Femur (tissue), 1 donor: ENCODE measurements at regions not wholly inside any gene's neighbourhood (a gene's known extent, or its start where the extent isn't known, plus 50 kb on each side); places are given as distances from the start of the nearest gene placed in this dataset.

ENCODE experiments used
- DNase-seq: peaks from one replicate; pipeline ENCODE4 v3.0.0-alpha.2; 2017

DNA sequence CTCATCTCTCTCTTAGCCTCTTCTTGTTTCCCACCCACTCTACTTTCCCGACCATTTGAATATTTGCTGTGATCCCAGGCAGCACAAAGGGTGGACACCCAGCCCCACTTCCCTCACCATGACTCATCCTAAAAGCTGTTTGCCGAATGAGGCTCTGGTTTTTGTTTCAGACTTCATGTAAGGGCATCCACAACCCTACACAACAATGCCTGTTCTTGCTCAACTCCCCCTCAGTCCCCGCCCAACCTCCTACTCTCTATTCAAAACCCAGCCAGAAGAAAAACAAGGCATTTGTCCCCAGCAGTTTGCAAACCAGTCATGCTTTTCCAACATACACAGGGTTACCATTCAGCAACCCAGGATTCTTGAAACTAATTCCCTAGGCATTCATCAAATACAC lies 516.5 kb upstream of the CNKSR2 start:
- no peak for DNase-seq

DNA sequence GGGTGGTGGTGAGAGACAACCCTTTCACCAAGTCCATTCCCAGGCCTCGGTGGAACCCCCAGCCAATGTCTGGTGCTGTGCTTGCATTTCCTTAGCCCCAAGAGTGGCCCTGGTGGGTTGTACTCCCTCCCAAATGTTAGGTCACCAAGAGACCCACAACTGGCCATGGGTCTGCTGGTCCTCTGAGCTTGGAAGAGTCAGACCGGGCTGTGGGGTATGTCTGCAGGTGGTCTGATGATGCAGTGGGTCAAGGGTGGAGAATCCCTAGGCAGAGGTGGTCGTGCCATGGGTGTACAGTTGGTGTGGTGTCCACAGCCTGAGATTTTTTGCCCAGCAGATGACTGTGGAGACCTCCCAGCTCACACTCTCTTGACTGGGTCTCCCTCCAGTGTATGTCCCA lies 535.7 kb upstream of the CNKSR2 start:
- DNase-seq = no peak

DNA sequence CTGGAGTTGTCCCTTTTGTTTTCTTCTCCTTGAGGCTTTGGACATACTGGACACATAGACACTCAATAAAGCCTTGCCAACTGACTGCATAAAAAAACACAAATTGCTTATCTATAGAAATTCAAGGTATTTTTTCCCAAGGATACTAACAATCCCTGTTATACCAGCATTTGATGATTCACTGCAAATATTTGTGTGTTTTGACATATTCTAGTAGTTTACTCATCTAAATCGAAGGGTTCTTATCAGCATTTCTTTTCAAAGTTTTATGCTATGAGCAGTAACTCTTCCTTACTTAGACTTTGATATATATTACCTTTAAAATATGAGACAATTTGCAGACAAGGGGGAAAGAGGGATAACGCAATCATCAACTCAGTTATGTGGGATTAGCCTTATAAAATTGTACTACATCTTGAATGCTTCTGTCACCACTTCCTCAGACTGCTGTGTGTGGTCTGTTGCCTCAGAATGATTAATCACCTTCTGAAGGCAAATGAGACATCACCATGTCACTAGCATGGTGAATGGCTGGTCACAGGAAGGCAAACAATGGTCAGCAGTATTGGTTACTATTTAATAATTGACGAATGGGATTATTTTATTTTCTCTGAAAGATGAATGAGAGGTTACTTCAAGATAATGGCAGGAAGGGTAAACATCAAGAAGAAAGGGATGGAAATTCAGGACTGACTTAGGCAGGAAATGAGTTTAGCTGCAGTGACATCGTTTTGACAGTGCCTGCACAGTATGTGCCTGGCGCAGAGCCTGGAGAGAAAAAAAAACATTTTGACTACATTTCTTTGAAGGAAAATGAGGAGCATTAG lies 544.3 kb upstream of the CNKSR2 start:
- no peak for DNase-seq

DNA sequence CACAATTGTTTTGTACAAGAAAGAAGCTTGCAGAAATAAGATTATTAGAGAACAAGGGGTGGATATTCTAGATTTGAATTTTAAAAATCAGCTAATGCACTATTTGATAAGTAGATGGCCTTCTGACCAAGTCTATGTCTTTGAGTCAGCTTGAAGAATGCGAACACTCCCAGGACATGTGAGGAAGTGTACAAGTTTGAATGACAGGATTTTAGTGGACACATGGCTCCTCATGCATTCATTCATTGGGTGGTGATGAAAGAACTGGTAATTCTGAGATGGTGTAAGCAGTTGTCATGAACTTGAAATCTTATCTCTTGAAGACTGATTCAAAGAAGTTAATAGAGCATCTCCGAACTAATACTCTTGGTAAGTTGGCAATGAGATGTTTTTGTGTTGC lies 548.2 kb upstream of the CNKSR2 start:
- DNase-seq = no peak

DNA sequence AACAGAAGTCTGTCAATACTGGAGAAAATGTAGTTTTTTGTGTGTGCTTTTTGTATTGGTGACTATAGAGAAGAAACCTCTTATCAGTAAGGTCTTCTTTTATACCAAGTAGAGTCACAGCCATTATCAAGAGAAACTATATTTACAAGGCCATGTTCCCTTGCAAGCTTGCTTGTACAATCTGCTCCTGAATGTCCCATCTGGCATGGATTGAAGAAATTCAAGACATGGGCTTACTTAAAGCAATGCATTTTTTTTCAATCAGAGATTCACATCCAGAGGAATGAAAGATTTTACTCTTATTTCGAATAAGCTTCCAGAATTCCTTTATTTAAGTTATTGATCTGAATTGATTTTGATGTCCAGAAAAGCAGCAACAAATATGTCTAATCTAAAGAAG lies 537.3 kb upstream of the RPS6KA3 start:
- DNase-seq = no peak

DNA sequence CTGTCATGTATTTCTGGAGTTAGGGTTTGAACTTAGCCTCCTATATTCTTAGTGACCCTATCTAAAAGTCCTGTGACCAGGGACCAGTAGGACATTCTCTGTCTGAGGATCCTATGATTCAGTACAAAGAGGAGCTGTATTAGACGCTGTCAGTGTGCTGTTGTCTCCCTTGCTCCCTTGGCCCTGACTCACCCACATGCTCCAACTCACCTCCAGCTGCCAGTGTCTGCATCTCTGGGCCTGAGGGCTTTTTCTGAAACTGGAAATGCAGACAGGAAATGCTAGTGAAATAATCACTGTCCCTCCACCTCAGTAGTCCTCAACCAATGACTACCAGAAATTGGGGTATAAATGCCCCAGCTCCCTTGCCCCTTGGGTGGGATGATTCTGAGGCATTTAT lies 535.3 kb upstream of the RPS6KA3 start:
- no peak for DNase-seq

DNA sequence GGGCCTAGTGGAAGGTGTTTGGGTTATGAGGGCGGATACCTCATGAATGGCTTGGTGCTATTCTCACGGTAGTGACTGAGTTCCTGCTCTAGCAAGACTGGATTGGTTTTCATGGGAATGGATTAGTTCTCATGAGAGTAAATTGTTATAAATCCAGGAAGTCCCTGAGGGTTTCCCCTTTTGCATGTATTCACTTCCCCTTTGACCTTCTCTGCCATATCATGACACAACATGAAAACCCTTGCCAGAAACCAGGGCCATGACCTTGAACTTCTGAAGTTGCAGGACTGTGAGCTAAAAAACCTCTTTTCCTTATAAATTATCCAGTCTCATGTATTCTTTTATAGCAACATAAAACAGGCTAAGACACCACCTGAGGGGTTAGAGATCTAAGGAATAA lies 529.7 kb upstream of the RPS6KA3 start:
- DNase-seq = no peak

DNA sequence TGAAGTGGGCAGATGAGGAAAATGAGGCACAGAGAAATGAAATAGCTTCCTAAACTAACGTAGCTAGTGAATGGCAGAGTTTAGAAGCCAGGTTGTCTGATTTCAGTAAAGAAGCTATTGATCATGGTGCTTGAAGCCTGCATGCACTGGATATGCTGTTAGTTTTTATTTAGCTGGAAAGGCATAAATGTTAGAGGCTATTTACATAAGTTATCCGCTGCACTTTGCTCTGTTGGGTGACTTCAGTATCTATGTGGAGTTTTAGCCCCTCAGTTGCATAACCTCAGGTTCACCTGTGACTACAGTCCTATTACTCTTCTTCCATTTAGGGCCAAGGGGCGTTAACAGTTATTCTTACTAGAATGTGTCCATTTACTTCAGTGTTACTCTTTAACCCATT lies 522.4 kb upstream of the RPS6KA3 start:
- DNase-seq = no peak

DNA sequence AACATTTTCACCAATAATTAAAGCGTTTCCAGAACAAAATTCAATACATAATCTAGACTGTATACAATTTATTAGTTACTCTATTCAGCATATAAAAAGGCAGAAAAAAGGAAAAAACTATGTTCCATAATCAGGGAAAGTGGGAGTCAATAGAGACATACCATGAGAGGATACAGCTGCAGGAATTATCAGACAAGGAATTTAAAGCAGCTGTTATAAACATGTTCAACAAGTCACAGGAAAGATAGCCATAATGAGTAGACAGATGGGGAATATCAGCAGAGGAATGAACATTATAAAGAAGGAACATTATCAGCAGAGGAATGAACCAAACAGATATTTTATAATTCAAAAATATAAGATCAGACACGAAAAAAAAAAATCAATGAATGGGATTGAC lies 500.6 kb upstream of the RPS6KA3 start:
- DNase-seq = no peak

DNA sequence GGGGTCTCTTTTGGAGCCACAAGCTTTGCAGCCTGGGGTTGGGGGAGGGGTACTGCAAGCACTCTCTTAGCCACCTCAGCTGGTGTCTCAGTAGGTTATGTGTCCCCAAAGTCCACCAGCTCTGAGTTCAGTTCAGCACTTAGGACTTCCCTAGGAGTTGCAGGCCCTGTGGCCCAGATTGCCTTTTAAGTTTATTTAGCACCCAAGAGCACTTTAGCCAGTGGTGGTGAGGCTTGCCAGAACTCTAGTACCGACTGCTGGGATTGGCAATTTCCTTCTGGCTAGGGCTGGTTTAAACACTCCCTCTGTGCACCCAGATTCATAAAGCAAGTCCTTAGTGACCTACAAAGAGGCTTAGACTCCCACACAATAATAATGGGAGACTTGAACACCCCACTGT lies 489.9 kb upstream of the RPS6KA3 start:
- DNase-seq = no peak

DNA sequence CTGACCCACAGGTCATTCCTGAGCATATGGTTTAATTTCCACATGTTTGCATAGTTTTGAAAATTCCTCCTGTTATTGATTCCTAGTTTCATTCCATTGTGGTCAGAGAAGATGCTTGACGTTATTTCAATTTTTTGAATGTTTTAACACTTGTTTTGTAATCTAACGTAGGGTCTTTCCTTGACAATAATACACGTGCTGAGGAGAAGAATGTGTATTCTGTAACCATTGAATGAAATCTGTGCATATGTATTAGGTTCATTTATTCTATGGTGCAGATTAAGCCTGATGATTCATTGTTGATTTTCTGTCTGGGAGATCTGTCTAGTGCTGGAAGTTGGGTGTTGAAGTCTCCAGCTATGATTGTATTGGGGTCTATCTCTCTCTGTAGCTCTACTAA lies 486.4 kb upstream of the RPS6KA3 start:
- DNase-seq = no peak

DNA sequence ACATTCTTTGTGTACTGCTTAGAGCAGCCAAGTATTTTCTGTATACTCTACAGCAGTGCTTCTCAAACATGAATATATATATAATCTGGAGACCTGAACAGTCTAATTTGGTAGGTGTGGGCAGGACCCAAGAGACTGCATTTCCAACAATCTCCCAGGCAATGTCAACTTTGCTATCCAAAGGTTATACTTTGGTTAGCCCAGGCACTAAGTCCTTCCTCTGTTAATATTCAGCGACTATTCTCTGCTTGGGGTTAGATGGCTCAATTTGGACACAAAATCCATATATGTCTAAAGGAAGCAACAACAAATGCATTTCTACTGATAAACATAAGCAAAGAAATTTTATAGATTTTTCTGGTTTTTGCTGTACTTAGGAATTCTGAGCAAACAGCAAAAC lies 480.0 kb upstream of the RPS6KA3 start:
- DNase-seq = no peak

DNA sequence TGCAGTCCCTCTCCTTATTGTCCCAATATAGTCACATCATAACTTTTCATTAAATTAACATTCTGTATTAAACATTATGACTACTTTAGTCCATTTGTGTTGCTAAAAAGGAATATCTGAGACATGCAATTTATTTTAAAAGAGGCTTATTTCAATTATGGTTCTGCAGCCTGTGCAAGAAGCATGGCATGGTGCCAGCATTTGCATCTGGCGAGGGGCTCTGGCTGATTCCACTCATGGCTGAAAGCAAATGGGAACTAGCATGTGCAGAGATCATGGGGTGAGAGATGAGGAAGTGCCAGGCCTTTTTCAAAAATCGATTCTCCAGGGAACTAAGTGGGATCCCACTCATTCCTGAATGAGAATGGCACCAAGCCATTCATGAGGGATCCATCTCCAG lies 476.3 kb upstream of the RPS6KA3 start:
- peak; percentile 26 for DNase-seq

DNA sequence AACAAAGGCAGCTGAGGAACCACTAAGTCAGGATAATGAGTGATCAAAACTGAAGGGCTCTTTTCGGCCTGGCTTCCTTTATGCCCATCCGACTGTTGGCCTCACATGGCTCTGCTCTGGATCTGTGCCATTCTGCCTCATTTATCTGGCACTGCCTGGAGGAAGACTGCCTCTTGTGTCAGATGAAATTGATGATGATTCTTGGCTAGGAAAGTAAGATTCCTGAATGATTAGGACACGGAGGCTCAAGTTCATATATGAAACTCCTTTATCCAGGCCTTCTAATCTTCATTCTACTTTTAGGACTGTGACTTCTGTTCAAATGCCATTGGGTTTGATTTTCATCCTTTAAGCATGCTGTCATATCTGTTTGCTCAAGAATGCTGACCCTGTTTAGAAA lies 475.4 kb upstream of the RPS6KA3 start:
- peak; percentile 19 for DNase-seq

DNA sequence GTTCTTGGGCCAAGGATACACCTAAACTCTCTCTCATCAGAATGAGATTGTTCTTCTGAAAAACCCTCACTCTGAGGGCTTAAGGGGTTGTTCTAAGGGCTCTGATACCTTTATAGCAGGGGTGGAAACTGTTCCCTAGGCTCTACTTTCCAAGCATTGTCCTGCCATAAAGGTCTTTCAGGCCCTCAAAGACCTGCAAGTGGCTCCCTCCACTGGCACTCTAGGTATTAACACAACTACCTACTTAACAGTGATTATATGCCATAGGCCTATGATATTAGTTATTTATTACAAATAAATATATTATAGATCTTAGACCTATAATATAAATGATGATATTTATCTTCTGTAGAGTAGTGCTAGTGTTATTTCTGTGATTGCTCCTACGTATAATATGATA lies 473.7 kb upstream of the RPS6KA3 start:
- no peak for DNase-seq

DNA sequence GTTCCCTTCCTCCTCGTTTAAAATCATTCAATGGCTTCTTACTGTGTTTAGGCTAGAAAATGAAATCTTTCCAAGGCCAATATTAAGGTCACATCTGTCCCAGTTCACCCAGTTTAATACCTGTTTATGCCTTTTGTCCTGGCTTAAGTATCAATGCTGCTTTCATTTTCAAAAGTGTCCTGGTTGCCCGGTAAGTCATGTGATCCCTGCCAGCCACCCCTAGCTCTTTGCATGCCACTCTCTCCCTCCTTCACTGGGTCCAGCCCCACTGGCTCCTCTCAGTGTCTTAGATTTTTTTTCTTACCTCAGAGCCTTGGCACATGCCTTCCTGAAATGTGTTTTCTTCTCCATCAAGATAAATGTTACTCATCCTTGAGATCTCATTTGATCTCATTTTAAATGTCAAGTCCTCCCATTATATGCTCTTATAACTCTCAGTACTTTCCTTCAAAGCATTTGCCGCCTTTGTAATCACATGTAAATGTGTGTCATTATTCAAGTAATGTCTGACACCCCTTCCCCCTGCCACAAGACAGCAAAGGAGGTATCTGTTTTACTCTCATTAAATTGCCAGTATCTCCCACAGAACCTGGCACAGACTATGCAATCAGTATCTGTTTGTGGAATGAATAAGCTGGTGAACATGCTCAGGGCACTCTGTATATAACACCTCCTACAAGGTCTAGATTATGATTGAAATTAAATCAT lies 472.5 kb upstream of the RPS6KA3 start:
- no peak for DNase-seq

DNA sequence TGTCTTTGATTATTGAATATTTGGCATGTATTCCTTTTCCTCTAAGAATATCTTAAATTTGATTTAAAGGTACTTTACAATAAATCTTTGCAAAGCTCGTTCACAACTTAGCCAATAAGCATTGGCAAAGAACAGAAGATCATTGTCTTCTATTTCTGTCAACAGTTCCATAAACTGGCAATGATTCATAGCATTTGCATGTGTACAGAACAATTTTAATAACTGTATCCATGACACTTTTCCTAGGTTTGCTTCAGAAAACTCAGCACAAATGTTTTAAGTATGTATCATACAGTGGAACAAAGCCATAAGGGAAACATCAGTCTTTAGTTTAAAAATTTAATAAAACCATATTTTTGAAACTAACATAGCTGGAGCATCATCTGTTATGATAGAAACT lies 462.7 kb upstream of the RPS6KA3 start:
- DNase-seq = no peak

DNA sequence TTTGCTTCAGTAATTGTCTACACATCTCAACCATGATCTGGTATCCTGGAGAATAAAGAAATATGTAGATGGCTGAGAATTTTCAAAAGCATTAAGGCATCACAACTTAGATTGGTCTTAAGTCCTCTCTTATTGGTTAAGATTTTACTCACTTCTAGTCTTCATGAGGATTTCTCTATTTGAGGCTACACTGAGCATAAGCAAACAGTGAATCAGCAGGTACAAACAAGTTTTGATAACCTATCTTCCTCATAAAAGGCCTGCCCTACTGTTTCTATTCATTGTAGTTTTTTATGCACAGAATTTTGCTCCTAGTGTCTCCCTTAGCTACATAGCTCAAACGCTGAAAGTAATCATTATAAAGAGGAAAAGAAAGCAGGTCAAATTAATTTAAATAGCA lies 460.7 kb upstream of the RPS6KA3 start:
- DNase-seq = no peak

DNA sequence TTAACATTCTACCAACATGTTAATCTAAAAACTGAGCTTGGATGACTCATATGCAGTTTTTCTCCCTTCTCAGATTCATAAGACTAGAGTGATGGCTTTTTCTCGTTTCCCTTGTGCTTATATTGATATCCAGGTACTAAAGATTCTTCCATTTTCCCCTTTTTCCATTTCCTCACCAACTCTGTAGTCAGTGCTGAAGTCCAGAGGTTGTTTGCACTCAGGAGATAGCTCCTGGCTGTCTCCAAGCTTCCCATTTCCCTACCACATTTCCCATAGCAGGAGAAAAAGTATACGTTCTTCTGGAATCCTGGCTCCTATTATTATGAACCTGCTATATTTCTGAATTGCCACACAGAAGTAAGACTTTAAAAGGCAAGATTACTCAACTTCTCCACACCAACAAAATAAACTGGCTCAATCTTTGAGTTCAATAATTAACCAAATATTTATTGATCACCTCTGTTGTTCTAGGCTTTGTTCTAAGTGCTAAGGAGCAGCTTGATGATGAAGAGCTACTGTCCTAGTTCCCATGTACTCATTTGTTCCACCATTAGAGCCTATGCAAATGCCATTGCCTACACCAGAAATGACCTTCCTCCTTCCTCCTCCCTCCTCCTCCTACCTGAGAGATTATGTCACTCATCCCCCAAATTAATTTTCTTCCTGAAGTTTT lies 454.4 kb upstream of the RPS6KA3 start:
- no peak for DNase-seq

DNA sequence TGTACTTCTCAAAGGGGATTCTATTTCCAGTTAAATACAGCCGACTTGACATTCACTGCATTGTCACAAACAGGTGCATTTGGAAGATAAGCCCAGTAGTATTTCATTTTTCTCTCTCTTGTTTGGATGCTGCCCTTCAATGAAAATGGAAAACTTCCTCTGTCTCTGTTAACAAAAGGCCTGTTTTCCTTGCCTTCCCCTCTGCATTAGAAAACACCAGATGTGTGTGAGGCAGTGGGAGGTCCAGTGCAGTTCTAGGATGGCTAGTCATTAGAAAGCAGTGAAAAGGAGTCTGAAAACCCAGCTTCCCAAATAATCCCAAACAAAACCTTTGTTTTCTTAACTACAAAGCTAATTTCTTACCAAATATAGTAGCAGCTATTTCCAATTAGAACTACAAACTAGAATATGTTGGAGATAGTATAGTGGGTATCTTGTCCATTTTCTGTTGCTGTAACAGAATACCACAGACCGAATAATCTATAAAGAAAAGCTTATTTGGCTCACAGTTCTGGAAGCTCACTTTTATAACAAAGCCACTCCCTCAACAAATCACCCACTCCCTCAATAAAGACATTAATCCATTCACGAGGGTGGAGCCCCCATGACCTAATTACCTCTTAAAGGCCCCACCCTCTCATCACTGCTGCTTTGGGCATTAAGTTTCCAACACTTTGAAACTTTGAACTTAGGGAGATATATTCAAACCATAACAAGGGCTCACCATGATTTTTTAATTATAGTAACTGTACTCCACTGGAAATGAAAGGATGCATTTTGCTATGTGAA lies 452.1 kb upstream of the RPS6KA3 start:
- DNase-seq = no peak

DNA sequence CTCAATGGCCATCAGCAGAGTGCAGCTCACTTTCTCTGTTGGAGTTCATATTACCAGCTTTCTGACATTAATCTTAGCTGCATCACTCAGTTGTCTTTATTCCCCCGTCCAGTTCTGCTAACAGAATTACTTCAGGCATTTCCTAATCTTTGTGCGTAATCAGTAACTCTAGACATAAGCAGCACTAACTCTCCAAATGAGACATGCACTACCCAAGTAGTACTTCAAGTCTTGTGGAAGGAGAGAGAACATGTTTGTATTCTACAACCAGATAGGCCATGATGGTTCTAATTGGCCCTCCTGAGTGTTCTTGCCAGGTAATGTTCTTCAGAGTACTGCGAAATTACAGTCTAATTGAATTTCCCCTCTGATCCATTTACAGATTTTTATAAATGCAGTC lies 448.5 kb upstream of the RPS6KA3 start:
- no peak for DNase-seq

DNA sequence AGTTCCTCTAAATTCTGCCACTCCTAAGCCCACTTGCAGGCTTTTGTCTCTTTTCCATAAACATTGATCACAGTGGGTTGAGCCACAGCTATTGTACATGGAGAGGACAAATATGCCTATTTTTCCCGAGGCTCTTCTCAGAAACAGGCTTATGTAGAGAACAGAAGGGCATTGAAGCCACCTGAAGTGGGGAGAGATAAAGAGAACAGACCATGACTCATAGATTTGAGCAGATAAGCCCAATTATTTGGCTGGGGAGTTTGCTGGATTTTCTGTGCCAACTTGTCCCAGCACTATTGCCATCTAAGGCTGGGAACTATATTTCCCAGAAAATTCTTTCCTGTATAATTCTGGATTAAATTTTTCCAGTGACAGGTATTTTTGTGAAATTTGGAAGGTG lies 446.1 kb upstream of the RPS6KA3 start:
- no peak for DNase-seq

DNA sequence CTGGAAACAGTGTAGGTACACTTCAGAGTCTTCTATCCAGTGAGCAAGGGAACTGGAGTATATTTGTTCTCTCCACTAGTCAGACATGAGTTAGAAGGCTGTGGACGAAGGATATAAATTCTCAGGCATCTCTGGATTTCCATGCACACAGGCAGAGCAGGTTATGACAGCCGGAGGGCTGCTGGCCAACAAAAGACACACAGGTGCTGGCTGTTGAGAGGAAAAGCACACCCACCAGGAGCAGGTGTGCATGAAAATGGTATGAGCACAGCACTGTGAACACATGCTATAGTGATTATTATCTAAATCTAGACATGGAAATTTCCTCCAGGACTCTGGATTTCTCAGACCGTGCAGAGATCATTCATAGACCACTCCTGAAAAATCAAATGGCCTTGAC lies 444.7 kb upstream of the RPS6KA3 start:
- DNase-seq = no peak
